GM18498 (cell line): ENCODE measurements at regions not wholly inside any gene's neighbourhood (a gene's known extent, or its start where the extent isn't known, plus 50 kb on each side); places are given as distances from the start of the nearest gene placed in this dataset.
"Not testable (repeated sequence)": the region's sequence is repeated elsewhere in the genome, so short reads cannot be mapped to it uniquely, and the experiment has no call there.

Experiments used
- ATAC-seq: cut with Tn5 transposase; IDR thresholded peaks from one replicate; pipeline ENCODE4 v1.9.1; 2021; ENCODE audit warnings: mild to moderate bottlenecking, moderate library complexity; ENCODE audit not compliant: unreplicated experiment

DNA sequence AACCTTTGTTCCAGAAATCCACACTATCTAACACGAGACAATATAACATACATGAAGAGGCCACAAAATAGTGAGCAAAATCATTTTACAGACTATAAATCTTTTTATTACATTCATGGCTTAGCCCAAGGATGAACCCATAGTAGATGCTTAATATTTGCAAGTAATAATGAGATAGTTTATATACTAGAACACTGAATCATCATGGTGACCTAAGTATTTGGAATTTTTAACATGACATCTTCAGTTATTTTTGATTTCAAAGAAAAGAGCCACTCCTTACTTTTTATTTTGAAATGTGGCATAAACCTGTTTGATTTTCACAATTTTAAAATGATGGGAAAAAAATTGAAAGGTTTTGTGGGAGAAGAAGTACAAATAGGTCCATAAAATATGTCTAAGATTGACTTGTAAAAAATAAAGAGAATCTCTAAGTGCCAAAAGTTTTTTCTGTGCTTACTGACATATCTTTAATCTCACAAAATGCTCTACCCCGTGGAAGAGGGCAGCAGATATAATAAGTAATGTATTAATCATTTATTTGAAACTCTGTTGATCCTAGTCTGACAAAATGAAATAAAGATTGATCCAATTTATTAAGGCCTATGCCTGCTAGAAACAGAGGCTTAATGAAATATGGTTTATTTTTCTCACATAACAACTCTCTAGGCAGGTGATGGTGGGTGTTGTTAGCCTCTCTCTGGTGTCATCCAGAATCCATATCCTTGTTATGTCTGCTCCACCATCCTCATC is 224.5 kb upstream of the CENPE start:
- ATAC-seq, result no peak

- no peak for ATAC-seq
Measured at GRCh38 chr4:103415801-103416200, 217.7 kb upstream of the CENPE start.

DNA sequence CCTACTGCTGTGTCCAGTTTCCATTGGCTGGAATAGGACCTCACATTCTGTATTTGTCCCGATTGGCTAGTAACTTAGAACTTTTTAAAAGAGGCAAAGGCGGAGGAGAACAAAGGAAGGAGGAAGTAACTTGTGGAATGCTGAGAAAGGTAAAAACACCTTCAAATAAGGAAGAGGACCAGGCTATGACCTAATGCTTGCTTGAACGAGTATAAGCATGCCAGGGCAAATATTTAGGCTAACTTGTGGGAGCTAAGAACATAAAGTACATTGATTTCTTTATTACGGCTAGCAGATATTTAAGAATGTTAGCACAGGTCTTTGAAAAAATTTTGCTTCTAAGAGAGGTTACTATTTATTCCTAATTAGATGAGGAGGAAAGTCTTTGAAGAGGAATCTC is 214.5 kb upstream of the CENPE start:
- ATAC-seq, result not testable (repeated sequence)

DNA sequence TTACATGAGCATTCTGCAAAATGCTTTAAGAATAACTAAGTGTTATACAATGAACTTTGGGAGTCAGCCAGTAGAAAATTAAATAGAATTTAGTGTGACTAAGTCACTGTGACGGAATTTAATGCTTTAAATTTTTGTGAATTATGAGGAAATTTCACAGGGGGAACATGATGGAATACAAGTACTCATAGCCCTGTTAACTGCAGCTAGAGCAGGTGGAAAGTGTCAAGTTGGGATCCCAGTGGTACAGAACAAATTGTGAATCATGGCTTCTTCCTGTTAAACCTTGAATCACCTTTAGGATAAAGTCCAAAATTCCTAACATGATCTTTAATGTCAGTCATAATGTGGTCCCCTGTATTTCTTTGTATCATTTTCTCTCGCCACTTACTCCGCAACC is 212.2 kb upstream of the CENPE start:
- no peak for ATAC-seq

GRCh38 chr4:103405415-103405814 is 207.3 kb upstream of the CENPE start:
- ATAC-seq, result peak; percentile 69

DNA sequence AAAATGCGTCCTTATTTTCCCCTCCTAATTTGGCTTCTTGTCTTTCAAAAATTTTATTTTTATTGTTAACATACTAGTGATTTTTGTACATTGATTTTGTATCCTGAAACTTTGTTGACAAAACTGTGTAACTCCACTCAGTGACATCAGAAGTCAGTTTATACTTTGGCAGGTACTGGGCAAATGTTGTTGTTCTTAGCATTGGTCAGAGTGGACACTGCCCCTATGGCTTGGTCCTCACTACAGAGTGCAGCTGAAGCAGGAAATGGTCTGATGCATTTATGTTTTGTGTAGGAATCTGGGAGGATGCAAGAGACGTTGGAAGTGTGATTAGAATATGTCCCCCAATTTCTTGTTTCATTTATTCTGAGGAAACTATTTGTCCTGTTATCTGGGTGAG is 205.5 kb upstream of the CENPE start:
- ATAC-seq, result no peak

GRCh38 chr4:103402198-103402597 is 204.1 kb upstream of the CENPE start:
- no peak for ATAC-seq

DNA sequence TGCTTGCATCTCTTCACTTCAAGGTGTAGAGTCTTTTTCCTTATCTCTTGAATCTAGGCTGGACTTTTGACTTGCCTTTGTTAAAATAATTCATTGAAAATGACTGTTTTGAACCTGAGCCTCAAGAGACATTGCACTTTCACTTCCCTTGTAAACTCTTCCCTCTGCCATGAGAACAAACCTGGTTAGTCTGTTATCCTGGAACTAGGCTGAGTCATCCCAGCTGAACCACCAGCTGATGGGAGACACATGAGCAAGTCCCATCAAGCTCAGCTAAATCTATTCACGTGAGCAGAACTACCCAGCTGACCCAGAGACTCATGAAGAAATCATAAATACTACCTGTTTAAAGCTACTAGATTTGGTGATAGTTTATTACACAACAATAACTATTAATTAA is 202.3 kb upstream of the CENPE start:
- ATAC-seq, result peak; percentile 65

DNA sequence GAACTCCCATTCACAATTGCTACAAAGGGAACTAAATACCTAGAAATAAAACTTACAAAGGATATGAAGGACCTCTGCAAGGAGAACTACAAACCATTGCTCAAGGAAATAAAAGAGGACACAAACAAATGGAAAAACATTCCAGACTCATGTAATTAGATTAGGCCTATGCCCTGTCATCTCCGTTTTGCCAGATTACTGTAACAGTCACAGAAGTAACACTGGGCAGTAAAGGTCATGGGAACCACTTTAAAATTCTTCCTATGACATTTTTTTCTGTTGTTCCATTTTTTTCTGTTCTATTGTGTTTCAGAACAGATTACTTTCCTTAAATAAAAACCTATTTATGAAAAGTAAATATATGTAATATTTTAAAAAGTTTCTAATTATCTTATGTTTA is 199.4 kb upstream of the CENPE start:
- ATAC-seq, result no peak

DNA sequence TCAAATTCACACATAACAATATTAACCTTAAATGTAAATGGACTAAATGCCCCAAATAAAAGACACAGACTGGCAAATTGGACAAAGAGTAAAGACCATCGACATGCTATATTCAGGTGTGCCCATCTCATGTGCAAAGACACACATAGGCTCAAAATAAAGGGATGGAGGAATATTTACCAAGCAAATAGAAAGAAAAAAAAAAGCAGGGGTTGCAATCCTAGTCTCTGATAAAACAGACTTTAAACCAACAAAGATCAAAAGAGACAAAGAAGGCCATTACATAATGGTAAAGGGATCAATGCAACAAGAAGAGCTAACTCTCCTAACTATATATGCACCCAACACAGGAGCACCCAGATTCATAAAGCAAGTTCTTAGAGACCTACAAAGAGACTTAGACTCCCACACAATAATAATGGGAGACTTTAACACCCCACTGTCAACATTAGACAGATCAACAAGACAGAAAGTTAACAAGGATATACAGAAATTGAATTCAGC is 189.4 kb upstream of the CENPE start:
- not testable (repeated sequence) for ATAC-seq

DNA sequence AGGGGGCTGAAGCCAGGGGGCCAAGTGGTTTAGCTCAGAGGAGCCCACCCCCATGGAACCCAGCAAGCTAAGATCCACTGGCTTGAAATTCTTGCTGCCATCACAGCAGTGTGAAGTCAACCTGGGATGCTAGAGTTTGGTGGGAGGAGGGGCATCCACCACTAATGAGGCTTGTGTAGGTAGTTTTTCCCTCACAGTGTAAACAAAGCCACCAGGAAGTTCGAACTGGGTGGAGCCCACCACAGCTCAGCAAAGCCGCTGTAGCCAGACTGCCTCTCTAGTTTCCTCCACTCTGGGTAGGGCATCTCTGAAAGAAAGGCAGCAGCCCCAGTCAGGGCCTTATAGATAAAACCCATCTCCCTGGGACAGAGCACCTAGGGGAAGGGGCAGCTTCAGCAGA is 187.4 kb upstream of the CENPE start:
- ATAC-seq, result not testable (repeated sequence)

- ATAC-seq, result no peak
Measured at GRCh38 chr4:103375278-103375677, 177.1 kb upstream of the CENPE start.

DNA sequence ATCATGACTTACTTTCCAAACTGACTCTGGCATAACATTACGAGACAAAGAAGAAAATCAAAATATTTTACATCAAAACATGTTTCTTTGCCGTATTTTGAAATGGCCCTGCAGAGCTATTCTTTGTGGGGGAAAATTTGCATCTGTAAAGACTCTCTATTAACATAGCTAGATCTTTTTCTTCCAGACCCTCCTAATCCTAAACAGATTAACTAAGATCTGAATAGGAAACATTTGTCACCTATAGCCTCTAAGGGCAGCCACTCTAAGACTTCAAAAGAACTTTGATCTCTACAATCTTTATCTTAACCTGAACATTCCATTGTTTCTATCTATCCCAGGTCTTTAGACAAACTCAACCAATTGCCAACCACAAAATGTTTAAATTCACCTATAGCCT is 176.6 kb upstream of the CENPE start:
- no peak for ATAC-seq

DNA sequence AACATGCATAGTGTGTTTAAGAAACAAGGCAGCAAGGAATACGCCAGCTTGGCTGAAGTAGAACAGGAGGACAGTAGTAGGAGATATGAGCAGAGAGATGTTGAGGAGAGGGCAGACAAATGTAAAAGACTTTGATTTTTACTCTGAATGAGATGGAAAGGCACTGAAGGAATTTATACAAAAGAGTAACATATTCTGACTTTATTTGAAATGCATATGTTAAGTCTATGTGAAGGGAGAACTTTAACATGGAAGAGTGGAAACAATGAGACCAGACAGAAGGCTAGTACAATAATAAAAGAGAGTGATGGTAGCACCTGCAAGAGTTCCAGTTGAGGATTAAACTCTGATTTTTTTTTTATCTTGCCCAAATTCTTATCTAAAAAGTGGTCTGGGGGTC is 176.2 kb upstream of the CENPE start:
- ATAC-seq, result no peak

GRCh38 chr4:103372002-103372558 is 173.9 kb upstream of the CENPE start:
- no peak for ATAC-seq

DNA sequence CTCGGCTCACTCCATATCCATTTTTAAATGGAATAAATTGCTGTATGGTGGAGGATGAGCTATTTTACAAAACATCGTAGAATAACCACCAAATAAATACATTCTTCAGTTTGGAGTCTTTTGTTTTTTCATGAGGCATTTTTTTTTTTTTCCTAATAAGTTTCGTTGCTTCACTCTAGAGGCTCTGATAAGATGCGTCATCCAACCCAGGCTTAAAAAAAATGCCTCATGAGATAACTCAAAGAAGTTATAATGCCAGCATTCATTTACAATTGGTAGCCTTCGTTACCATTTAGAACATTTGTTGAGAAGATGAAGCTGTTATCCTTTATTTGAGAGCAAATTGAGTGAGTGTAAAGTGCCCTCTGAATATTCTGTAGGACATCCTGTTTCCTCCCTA is 172.2 kb upstream of the CENPE start:
- no peak for ATAC-seq

- no peak for ATAC-seq
Measured at GRCh38 chr4:103365285-103365684, 167.1 kb upstream of the CENPE start.

GRCh38 chr4:103364083-103364482 is 165.9 kb upstream of the CENPE start:
- ATAC-seq, result no peak

- ATAC-seq, result no peak
Measured at GRCh38 chr4:103361926-103362325, 163.8 kb upstream of the CENPE start.

- no peak for ATAC-seq
Measured at GRCh38 chr4:103359900-103360299, 161.8 kb upstream of the CENPE start.

DNA sequence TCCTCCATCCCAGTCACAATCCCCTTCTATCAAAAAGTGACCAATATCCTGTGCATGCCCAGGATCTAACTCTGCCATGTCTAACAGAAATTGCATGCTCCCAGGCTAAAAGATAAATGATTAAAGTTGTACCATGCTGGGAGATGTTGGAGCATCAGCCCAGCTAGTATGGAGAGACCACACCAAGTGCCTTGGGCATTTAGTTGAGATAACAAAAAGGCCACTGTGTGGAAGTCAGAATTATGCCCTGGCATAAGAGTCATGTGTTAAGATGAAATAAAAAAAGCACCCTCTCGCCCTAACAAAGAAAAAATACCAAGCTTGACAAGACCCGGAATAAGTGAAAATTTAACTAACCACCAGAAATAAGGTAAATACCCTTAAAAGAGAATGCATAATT is 155.9 kb upstream of the CENPE start:
- ATAC-seq, result no peak

- no peak for ATAC-seq
Measured at GRCh38 chr4:103329642-103330041, 131.5 kb upstream of the CENPE start.

DNA sequence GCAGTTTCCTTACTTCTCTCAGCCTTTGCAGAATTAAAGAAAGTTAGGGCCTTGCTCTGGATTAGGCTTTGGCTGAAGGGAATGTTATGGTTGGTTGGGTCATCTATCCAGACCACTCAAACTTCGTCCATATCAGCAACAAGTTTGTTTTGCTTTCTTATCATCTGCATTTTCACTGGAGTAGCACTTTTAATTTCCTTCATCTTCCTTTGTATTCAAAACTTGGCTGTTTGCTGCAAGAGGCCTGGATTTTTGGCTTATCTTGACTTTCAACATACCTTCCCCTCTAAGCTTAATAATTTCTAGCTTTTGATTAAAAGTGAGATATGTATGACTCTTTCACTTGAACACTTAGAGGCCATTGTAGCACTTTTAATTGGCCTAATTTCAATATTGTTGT is 126.7 kb upstream of the CENPE start:
- no peak for ATAC-seq
